ENCODE measurements at regions not wholly inside any gene's neighbourhood (a gene's known extent, or its start where the extent isn't known, plus 50 kb on each side); places are given as distances from the start of the nearest gene placed in this dataset.
"Not testable (repeated sequence)": the region's sequence is repeated elsewhere in the genome, so short reads cannot be mapped to it uniquely, and the experiment has no call there.

DNA sequence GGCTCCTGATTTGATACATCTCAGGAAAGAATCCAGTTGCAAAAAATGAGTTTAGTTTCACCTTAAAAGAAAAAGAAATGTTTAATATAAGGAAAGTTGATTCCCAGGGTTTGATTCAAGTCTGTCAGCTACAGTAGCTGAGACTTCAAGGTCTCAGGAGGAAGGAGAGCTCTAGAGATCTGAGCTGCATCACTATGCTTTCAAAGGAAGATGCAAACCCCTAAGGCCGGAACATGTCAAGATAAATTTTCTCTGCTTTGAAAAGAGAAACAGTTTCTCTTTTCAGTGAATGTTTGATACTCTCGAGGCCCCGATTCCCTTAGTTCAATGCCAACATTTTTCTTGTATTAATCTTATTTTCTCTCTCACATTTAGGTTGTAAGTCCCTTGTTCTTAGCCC, 128.6 kb downstream of the RGPD3 start:
- no peak for DNase-seq (ENCODE audit: low read depth)

- no peak for DNase-seq (ENCODE audit: low read depth)
These were observed 129.1 kb downstream of the RGPD3 start for GRCh38 chr2:106339132-106339531.

DNA sequence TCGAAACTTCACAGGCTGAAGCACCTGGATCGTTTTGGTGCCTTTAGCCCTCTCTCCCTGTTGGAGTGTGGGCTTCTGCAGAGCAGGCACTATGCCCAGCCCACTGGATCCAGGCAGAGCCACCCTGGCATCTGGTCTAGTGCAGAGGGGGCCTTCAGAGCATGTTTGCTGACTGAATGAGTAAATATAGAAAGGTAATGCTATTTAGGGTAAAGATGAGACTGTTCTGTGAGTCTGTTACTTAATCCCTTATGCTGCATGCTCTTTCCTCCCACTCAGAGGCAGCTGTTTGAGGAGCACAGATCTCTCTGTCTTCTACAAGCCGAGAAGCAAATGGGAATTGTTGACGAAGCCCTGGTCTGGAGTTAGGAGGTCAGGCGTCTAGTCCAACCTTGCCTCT, 130.2 kb downstream of the RGPD3 start:
- no peak for DNase-seq (ENCODE audit: low read depth)

GRCh38 chr2:106336737-106337136, 131.5 kb downstream of the RGPD3 start:
- no peak for DNase-seq (ENCODE audit: low read depth)

- DNase-seq (ENCODE audit: low read depth) = no peak
These were observed 132.1 kb downstream of the RGPD3 start for GRCh38 chr2:106336108-106336507.

- DNase-seq (ENCODE audit: low read depth) = no peak
These were observed 133.4 kb downstream of the RGPD3 start for GRCh38 chr2:106334802-106335201.

DNA sequence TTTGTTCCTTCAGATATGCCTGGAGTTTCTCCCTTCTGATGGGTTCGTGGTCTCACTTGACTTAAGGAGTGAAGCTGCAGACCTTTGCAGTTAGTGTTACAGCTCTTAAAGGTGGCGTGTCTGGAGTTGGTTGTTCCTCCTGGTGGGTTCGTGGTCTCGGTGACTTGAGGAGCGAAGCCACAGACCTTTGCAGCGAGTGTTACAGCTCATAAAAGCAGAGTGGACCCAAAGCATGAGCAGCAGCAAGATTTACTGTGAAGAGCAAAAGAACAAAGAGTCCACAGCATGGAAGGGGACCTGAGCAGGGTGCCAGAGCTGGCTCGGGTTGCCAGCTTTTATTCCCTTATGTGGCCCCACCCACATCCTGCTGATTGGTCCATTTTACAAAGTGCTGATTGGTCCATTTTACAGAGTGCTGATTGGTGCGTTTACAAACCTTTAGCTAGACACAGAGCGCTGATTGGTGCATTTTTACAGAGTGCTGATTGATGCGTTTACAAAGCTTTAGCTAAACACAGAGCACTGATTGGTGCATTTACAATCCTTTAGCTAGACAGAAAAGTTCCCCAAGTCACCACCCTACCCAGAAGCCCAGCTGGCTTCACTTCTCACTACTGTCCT, 134.8 kb downstream of the RGPD3 start:
- DNase-seq (ENCODE audit: low read depth) = not testable (repeated sequence)

GRCh38 chr2:106332054-106332453, 136.2 kb downstream of the RGPD3 start:
- DNase-seq (ENCODE audit: low read depth) = no peak

DNA sequence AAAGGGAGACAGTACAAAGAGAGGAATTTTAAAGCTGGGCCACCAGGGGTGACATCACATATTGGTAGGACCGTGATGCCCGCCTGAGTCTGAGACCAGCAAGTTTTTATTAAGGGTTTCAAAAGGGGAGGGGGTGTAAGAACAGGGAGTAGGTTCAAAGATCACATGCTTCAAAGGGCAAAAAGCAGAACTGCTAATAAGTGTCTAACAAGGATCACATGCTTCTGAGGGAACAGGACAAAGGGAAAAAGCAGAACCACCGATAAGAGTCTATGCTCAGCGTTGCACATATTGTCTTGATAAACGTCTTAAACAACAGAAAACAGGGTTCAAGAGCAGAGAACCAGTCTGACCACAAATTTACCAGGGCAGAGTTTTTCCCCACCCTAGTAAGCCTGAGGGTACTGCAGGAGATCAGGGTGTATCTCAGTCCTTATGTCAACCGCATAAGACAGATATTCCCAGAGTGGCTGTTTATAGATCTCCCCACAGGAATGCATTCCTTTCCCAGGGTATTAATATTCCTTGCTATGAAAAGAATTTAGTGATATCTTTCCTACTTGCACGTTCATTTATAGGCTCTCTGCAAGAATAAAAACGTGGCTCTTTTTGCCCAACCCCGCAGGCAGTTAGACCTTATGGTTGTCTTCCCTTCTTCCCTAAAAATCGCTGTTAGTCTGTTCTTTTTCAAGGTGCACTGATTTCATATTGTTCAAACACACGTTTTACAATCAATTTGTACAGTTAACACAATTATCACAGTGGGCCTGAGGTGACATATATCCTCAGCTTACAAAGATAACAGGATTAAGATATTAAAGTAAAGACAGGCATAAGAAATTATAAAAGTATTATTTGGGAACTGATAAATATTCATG, 136.5 kb upstream of the UXS1 start:
- DNase-seq (ENCODE audit: low read depth) = peak; percentile 5

- DNase-seq (ENCODE audit: low read depth) = no peak
These were observed 129.4 kb upstream of the UXS1 start for GRCh38 chr2:106323337-106324013.

DNA sequence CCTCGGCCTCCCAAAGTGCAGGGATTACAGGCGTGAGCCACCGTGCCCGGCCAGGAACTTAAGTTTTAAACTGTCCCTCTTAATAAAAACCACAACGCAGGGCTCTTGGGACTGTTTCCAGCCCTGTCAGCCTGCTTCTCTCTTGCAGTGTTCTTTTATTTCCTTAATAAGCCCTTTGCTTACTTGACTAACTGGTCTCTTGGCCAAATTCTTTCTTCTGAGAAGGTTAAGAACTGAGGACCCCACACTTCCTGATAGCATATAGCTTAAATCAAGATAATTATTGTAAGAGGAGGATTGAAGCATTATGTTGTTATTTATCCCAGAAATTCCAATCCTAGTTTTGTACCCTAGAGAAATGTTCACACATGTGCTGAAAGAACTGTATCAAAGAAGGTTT, 128.2 kb upstream of the UXS1 start:
- no peak for DNase-seq (ENCODE audit: low read depth)

DNA sequence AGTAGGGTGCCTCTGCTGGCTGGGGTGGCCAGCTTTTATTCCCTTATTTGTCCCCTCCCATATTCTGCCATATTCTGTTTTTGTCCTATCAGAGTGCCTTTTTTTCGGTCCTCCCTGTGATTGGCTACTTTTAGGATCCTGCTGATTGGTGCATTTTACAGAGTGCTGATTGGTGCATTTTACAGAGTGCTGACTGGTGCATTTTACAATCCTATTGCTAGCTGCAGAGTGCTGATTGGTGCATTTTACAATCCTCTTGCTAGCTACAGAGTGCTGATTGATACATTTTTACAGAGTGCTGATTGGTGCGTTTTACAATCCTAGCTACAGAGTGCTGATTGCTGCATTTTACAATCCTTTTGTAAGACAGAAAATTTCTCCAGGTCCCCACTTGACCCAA, 126.3 kb upstream of the UXS1 start:
- not testable (repeated sequence) for DNase-seq (ENCODE audit: low read depth)

- no peak for DNase-seq (ENCODE audit: low read depth)
These were observed 122.8 kb upstream of the UXS1 start for GRCh38 chr2:106316915-106317314.

DNA sequence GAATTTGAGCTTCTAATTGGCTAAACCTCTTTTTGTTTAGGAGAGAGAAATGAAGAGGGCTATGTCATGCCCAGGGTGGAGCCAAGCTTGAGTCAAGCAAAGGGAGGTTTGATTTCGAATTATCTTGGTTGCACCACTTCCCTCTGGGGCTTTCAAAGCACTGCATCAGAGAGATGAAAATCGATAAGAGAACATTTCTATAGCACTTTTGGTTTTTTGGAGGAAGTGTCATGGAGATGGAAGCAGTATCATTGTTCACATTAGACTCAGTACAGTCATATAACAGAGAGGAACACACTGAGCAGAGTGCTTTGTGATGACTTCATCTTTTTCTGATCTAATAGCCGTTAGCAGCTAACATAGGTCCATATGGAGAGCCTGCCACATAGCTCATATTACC, 120.3 kb upstream of the UXS1 start:
- DNase-seq (ENCODE audit: low read depth) = no peak

DNA sequence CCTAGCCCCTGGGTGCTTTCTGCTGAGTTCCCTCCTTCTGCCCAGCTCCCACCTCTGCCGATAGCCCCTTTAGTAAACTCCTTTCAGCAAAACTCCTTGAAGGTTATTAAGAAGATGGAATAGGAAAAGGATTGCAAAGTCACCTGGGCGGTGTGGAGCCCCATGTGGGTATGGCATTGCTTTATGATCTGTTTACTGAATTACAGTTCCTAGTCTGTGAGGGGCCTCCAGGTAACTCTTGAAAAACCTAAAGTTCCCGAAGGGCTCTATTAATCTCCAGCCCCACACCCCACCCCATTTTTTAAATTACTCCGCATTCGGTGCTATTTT, 116.9 kb upstream of the UXS1 start:
- DNase-seq (ENCODE audit: low read depth) = no peak

- no peak for DNase-seq (ENCODE audit: low read depth)
These were observed 113.8 kb upstream of the UXS1 start for GRCh38 chr2:106307860-106308259.

GRCh38 chr2:106306387-106306786, 112.3 kb upstream of the UXS1 start:
- DNase-seq (ENCODE audit: low read depth) = no peak

GRCh38 chr2:106304612-106305184, 110.6 kb upstream of the UXS1 start:
- no peak for DNase-seq (ENCODE audit: low read depth)

DNA sequence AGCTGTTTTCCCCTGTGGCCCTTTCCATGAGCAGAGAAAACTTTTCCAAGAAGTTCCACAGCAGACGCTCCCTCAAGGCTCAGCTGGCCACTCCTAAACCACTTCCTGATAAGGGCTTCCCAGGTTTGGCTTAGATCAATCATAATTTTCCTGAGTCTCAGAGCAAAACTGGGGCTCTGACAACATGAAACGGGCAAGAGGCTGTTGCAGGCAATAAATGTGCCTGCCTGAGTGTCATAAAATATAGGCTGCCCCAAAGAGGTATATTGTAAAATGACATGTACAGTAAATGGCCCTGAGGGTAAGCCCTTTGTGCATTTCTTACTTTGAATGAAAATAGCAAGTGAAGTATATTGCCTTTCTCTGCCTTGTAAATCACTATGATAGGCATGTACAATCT, 105.6 kb upstream of the UXS1 start:
- DNase-seq (ENCODE audit: low read depth) = no peak

DNA sequence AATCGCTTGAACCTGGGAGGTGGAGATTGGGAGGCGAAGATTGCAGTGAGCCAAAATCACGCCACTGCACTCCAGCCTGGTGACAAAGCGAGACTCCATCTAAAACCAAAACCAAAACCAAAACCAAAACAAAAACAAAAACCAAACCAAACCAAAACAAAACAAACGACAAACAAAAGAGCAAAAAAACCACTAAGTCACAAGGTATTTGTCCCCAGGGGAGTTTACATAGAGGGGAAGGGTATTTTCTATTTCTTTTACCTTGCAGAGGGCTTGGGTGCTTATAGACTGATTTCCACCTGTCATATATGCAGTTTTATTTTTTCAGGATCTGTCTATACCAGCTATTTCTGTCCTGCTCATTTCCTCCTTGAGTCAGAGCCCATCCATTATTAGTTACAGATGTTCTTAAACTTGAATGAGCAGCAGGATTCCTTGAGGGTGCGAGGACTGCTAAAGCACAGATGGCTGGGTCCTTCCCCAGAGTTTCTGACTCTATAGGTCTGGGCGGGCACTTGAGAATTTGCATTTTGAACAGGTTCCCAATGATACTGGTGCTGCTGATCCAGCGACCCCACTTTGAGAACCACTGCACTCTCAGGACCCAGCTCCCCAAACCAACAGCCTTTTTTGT, 102.2 kb upstream of the UXS1 start:
- no peak for DNase-seq (ENCODE audit: low read depth)

DNA sequence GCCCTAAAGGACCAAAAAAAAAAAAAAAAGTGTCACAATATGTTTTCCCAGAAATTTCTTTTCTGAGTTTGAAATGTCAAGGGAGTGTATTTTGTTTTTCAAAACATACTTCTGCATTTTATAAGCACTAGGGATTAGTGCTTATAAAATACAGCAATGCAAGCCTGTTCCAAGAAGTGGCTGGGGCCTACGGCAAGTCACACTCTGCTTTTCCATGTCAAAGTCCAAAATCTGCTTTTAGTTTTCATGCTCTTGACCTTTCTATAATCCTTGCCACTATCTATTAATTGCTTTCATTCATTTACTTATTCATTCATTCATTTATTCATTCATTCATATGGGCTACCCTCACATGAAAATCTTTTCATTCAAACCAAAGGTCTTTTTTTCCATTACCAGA, 100.1 kb upstream of the UXS1 start:
- DNase-seq (ENCODE audit: low read depth) = no peak

DNA sequence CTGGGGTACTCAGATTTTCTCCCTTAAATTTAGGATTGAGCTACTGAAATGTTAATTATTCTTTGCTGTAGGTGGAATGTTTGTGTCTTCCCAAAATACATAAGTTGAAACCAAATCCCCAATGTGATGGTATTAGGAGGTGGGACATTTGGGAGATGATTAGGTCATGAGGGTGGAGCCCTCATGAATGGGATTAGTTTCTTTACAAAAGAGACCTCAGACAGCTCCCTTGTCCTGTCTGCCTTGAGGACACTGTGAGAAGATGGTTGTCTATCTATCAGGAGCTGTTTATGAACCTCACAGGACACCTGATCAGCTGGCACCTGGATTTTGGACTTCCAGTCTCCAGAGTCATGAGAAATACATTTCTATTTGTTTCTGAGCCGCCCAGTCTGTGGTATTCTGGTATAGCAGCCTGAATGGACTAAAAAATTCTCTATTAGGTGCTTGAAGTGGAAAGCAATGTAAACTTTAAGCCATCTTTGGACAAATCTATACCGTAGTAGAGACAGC, 99.2 kb upstream of the UXS1 start:
- no peak for DNase-seq (ENCODE audit: low read depth)

All from GM04503 (cell line).